WTC11 (cell line): ENCODE measurements at regions not wholly inside any gene's neighbourhood (a gene's known extent, or its start where the extent isn't known, plus 50 kb on each side); places are given as distances from the start of the nearest gene placed in this dataset.

Experiments
- TCF7 ChIP-seq: sonication (generic); formaldehyde crosslinking; IDR thresholded peaks from 2 replicates; pipeline ENCODE4 v1.8.0; 2022; ENCODE audit warnings: mild to moderate bottlenecking, low read depth, missing genetic modification reagents, moderate library complexity
- TF ChIP-seq, protein P1 (sequence below): sonication (generic); formaldehyde crosslinking; IDR thresholded peaks from 2 replicates; pipeline ENCODE4 v1.8.0; 2022; ENCODE audit warnings: mild to moderate bottlenecking, missing genetic modification reagents
- TF ChIP-seq, protein P2 (sequence below): sonication (generic); formaldehyde crosslinking; IDR thresholded peaks from 2 replicates; pipeline ENCODE4 v1.8.1; 2023; ENCODE audit warnings: mild to moderate bottlenecking, missing genetic modification reagents, borderline replicate concordance
- TF ChIP-seq, protein P3 (sequence below): fragments of 200-600 bp; IDR thresholded peaks from 2 replicates; pipeline ENCODE4 v1.8.0; 2022; ENCODE audit warnings: antibody characterized with exemption
- TF ChIP-seq, protein P4 (sequence below): fragments of 250-450 bp; sonication (Bioruptor Pico); IDR thresholded peaks from 2 replicates; pipeline ENCODE4 v2.1.2; 2022; ENCODE audit warnings: mild to moderate bottlenecking, moderate library complexity
- TF ChIP-seq, protein P5 (sequence below): fragments of 250-450 bp; sonication (Bioruptor Pico); conservative IDR thresholded peaks from 2 replicates; pipeline ENCODE4 v1.9.0; 2021; ENCODE audit warnings: mild to moderate bottlenecking
- TF ChIP-seq, protein P6 (sequence below): sonication (generic); formaldehyde crosslinking; IDR thresholded peaks from 2 replicates; pipeline ENCODE4 v1.8.1; 2022; ENCODE audit warnings: low read depth, mild to moderate bottlenecking, moderate library complexity, missing genetic modification reagents, borderline replicate concordance
- TF ChIP-seq, protein P7 (sequence below): sonication (generic); formaldehyde crosslinking; IDR thresholded peaks from 2 replicates; pipeline ENCODE4 v1.8.1; 2022; ENCODE audit warnings: low read depth, missing genetic modification reagents, borderline replicate concordance
- TF ChIP-seq, protein P8 (sequence below): fragments of 250-450 bp; sonication (Bioruptor Pico); IDR thresholded peaks from 2 replicates; pipeline ENCODE4 v1.9.0; 2021; ENCODE audit warnings: moderate library complexity, mild to moderate bottlenecking, inconsistent platforms, borderline replicate concordance

DNA sequence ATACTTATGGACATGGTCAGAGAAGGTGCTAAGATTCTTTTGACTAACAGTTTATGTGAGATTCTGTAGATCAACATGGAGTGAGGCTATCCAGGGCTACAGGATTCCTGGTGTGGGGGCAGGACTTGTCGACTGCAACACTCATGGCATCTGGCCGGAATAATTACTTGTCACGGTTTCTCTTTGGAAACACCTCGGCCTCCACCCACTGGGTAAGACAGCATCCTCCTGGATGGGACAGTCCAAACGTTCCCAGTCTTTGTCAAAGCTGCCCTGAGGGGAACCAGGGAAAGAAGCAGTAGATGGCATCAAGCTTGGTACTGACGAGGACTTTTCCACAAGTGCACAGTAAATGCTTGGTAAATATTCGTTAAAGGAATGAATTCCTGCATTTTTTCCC is 762.8 kb downstream of the BRD1 start:
- TF ChIP-seq, protein P1, sequence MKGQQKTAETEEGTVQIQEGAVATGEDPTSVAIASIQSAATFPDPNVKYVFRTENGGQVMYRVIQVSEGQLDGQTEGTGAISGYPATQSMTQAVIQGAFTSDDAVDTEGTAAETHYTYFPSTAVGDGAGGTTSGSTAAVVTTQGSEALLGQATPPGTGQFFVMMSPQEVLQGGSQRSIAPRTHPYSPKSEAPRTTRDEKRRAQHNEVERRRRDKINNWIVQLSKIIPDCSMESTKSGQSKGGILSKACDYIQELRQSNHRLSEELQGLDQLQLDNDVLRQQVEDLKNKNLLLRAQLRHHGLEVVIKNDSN, result no peak
- TF ChIP-seq, protein P2, sequence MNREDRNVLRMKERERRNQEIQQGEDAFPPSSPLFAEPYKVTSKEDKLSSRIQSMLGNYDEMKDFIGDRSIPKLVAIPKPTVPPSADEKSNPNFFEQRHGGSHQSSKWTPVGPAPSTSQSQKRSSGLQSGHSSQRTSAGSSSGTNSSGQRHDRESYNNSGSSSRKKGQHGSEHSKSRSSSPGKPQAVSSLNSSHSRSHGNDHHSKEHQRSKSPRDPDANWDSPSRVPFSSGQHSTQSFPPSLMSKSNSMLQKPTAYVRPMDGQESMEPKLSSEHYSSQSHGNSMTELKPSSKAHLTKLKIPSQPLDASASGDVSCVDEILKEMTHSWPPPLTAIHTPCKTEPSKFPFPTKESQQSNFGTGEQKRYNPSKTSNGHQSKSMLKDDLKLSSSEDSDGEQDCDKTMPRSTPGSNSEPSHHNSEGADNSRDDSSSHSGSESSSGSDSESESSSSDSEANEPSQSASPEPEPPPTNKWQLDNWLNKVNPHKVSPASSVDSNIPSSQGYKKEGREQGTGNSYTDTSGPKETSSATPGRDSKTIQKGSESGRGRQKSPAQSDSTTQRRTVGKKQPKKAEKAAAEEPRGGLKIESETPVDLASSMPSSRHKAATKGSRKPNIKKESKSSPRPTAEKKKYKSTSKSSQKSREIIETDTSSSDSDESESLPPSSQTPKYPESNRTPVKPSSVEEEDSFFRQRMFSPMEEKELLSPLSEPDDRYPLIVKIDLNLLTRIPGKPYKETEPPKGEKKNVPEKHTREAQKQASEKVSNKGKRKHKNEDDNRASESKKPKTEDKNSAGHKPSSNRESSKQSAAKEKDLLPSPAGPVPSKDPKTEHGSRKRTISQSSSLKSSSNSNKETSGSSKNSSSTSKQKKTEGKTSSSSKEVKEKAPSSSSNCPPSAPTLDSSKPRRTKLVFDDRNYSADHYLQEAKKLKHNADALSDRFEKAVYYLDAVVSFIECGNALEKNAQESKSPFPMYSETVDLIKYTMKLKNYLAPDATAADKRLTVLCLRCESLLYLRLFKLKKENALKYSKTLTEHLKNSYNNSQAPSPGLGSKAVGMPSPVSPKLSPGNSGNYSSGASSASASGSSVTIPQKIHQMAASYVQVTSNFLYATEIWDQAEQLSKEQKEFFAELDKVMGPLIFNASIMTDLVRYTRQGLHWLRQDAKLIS, result no peak
- no peak for TF ChIP-seq TCF7 (CRISPR knock-in tag)
- TF ChIP-seq, protein P3, sequence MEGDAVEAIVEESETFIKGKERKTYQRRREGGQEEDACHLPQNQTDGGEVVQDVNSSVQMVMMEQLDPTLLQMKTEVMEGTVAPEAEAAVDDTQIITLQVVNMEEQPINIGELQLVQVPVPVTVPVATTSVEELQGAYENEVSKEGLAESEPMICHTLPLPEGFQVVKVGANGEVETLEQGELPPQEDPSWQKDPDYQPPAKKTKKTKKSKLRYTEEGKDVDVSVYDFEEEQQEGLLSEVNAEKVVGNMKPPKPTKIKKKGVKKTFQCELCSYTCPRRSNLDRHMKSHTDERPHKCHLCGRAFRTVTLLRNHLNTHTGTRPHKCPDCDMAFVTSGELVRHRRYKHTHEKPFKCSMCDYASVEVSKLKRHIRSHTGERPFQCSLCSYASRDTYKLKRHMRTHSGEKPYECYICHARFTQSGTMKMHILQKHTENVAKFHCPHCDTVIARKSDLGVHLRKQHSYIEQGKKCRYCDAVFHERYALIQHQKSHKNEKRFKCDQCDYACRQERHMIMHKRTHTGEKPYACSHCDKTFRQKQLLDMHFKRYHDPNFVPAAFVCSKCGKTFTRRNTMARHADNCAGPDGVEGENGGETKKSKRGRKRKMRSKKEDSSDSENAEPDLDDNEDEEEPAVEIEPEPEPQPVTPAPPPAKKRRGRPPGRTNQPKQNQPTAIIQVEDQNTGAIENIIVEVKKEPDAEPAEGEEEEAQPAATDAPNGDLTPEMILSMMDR, result no peak
- TF ChIP-seq, protein P4, sequence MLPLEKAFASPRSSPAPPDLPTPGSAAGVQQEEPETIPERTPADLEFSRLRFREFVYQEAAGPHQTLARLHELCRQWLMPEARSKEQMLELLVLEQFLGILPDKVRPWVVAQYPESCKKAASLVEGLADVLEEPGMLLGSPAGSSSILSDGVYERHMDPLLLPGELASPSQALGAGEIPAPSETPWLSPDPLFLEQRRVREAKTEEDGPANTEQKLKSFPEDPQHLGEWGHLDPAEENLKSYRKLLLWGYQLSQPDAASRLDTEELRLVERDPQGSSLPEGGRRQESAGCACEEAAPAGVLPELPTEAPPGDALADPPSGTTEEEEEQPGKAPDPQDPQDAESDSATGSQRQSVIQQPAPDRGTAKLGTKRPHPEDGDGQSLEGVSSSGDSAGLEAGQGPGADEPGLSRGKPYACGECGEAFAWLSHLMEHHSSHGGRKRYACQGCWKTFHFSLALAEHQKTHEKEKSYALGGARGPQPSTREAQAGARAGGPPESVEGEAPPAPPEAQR (CRISPR knock-in tag), result no peak
- TF ChIP-seq, protein P5, sequence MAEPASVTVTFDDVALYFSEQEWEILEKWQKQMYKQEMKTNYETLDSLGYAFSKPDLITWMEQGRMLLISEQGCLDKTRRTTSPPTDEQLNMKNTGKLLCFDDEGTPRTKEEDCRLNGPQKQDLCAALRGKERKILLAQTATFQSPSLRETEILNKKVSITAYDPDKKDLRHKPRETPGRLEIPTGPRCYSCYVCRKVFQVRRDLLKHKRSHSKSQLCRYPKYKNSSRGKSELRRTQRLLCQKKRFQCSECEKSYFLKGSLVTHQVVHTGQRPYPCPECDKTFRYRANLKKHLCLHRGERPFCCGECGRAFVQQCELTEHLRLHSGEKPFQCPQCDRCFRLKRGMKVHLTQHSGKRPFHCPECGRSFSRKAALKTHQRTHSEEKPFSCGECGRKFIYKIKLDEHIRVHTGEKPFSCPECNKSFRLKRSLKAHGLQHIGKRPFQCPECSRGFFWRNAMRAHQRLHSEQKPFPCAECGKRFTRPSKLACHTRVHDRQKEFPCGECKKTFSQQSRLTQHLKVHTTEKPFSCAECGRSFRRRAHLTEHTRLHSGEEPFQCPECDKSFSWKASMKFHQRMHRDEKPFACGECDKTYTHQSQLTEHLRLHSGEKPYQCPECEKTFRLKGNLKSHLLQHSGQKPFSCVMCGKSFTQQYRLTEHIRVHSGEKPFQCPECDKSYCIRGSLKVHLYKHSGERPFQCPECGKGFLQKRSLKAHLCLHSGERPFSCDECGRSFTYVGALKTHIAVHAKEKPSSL (CRISPR knock-in tag), result no peak
- TF ChIP-seq, protein P6, sequence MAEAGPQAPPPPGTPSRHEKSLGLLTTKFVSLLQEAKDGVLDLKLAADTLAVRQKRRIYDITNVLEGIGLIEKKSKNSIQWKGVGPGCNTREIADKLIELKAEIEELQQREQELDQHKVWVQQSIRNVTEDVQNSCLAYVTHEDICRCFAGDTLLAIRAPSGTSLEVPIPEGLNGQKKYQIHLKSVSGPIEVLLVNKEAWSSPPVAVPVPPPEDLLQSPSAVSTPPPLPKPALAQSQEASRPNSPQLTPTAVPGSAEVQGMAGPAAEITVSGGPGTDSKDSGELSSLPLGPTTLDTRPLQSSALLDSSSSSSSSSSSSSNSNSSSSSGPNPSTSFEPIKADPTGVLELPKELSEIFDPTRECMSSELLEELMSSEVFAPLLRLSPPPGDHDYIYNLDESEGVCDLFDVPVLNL (CRISPR knock-in tag), result no peak
- TF ChIP-seq, protein P7, sequence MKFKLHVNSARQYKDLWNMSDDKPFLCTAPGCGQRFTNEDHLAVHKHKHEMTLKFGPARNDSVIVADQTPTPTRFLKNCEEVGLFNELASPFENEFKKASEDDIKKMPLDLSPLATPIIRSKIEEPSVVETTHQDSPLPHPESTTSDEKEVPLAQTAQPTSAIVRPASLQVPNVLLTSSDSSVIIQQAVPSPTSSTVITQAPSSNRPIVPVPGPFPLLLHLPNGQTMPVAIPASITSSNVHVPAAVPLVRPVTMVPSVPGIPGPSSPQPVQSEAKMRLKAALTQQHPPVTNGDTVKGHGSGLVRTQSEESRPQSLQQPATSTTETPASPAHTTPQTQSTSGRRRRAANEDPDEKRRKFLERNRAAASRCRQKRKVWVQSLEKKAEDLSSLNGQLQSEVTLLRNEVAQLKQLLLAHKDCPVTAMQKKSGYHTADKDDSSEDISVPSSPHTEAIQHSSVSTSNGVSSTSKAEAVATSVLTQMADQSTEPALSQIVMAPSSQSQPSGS, result no peak
- TF ChIP-seq, protein P8, sequence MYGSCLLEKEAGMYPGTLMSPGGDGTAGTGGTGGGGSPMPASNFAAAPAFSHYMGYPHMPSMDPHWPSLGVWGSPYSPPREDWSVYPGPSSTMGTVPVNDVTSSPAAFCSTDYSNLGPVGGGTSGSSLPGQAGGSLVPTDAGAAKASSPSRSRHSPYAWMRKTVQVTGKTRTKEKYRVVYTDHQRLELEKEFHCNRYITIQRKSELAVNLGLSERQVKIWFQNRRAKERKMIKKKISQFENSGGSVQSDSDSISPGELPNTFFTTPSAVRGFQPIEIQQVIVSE (CRISPR knock-in tag), result no peak
